Inferior parietal cortex (tissue), 1 donor: ENCODE measurements at regions not wholly inside any gene's neighbourhood (a gene's known extent, or its start where the extent isn't known, plus 50 kb on each side); places are given as distances from the start of the nearest gene placed in this dataset.
"Not testable (repeated sequence)": the region's sequence is repeated elsewhere in the genome, so short reads cannot be mapped to it uniquely, and the experiment has no call there.

Experiments
- DNase-seq: peaks from one replicate; pipeline ENCODE4 v3.0.0-alpha.2; 2016; ENCODE audit errors: extremely low spot score

- no peak for DNase-seq
These were observed 89.0 kb downstream of the NAF1 start for GRCh38 chr4:163077680-163078079.

- no peak for DNase-seq
These were observed 94.5 kb downstream of the NAF1 start for GRCh38 chr4:163072222-163072621.

- DNase-seq: no peak
These were observed 95.4 kb downstream of the NAF1 start for GRCh38 chr4:163071308-163071707.

GRCh38 chr4:163070023-163070422, 96.7 kb downstream of the NAF1 start:
- no peak for DNase-seq

GRCh38 chr4:163063891-163064290, 102.8 kb downstream of the NAF1 start:
- no peak for DNase-seq

- no peak for DNase-seq
These were observed 118.2 kb downstream of the NAF1 start for GRCh38 chr4:163048447-163048846.

GRCh38 chr4:163042306-163042705, 124.4 kb downstream of the NAF1 start:
- no peak for DNase-seq

- DNase-seq: no peak
These were observed 149.6 kb downstream of the NAF1 start for GRCh38 chr4:163017135-163017534.

- no peak for DNase-seq
These were observed 153.9 kb downstream of the NAF1 start for GRCh38 chr4:163012816-163013215.

- no peak for DNase-seq
These were observed 162.7 kb downstream of the NAF1 start for GRCh38 chr4:163003979-163004378.

- DNase-seq: no peak
These were observed 178.2 kb downstream of the NAF1 start for GRCh38 chr4:162988530-162988929.

- no peak for DNase-seq
These were observed 181.6 kb downstream of the NAF1 start for GRCh38 chr4:162985131-162985530.

GRCh38 chr4:162984621-162985020, 182.1 kb downstream of the NAF1 start:
- DNase-seq: no peak

GRCh38 chr4:162981823-162982222, 184.9 kb downstream of the NAF1 start:
- DNase-seq: no peak

GRCh38 chr4:162978398-162978797, 188.3 kb downstream of the NAF1 start:
- no peak for DNase-seq

- DNase-seq: no peak
These were observed 188.9 kb downstream of the NAF1 start for GRCh38 chr4:162977788-162978187.

GRCh38 chr4:162972661-162973330, 193.9 kb downstream of the NAF1 start:
- DNase-seq: no peak

- no peak for DNase-seq
These were observed 197.5 kb downstream of the NAF1 start for GRCh38 chr4:162969194-162969593.

- DNase-seq: not testable (repeated sequence)
These were observed 200.7 kb downstream of the NAF1 start for GRCh38 chr4:162965978-162966377.

- no peak for DNase-seq
These were observed 207.6 kb downstream of the NAF1 start for GRCh38 chr4:162959046-162959445.

- DNase-seq: no peak
These were observed 209.1 kb downstream of the NAF1 start for GRCh38 chr4:162957521-162958143.

- DNase-seq: no peak
These were observed 211.7 kb downstream of the NAF1 start for GRCh38 chr4:162954976-162955375.

GRCh38 chr4:162952232-162952631, 214.5 kb downstream of the NAF1 start:
- DNase-seq: no peak

- DNase-seq: no peak
These were observed 221.0 kb downstream of the NAF1 start for GRCh38 chr4:162945713-162946112.
